ENCODE measurements at regions not wholly inside any gene's neighbourhood (a gene's known extent, or its start where the extent isn't known, plus 50 kb on each side); places are given as distances from the start of the nearest gene placed in this dataset.

DNA sequence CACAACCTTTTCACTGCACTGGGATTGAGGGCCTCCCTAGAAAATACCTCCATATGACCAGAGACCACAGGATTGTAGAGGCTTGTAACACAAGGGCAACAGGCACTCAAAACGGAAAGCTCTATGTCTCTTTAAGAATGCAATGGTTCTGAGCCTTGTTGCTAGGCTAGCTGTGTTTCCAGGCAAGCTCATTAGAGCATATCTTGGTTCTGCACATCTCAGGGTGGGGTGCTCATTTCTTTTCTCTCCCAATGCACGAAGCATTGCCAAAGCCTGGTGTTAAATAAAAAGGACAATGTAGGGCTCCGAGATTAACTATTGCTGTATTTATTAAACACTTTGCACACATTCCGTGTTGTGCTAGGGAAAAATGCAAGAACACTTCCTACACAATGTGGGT, 315.9 kb downstream of the PRDM2 start:
- no peak for DNase-seq
- no peak overlapping the region for H3K4me3 ChIP-seq

GRCh38 chr1:14017531-14017961, 317.6 kb downstream of the PRDM2 start:
- ATAC-seq (ENCODE audit: insufficient read depth, low FRiP score) (no peak), DNase-seq (peak in 2 of 3 donors; percentile 13 to 28)

More for the DNA sequence above, 315.9 kb downstream of the PRDM2 start:
- Histone ChIP-seq H3K36me3 (ENCODE audit: control insufficient read depth in 4 of 4, insufficient read depth in 4 of 4, low read length in 4 of 4) (no peaks in the 10 kb centered on the region), H3K27ac (ENCODE audit: low read depth in 1 of 2, low read length in 1 of 2) (no peak overlapping the region), H3K4me1 (ENCODE audit: control insufficient read depth in 5 of 5, insufficient read depth in 5 of 5, low read length in 5 of 5) (peaks cover 0 to 5% (median 0%) of the 10 kb centered on the region in 5 donors), H3K9ac (ENCODE audit: insufficient read depth in 1 of 2, low read length in 2 of 2) (no peak overlapping the region), H3K27me3 (ENCODE audit: control insufficient read depth in 3 of 3, insufficient read depth in 3 of 3, low read length in 2 of 3) (no peaks in the 10 kb centered on the region), H3K9me3 (ENCODE audit: control insufficient read depth in 4 of 4, insufficient read depth in 3 of 4, low read length in 3 of 4) (peaks cover 0 to 3% (median 0%) of the 10 kb centered on the region in 4 donors)
- TF ChIP-seq CTCF (IDR thresholded peaks at IDR 0.05; ENCODE audit: control extremely low read depth, extremely low read depth): no peak
- 81 to 91% methylated on average over 4 of the region's 4 CpGs for WGBS, 2 donors
- ATAC-seq (ENCODE audit: insufficient read depth, low FRiP score): no peak

DNA sequence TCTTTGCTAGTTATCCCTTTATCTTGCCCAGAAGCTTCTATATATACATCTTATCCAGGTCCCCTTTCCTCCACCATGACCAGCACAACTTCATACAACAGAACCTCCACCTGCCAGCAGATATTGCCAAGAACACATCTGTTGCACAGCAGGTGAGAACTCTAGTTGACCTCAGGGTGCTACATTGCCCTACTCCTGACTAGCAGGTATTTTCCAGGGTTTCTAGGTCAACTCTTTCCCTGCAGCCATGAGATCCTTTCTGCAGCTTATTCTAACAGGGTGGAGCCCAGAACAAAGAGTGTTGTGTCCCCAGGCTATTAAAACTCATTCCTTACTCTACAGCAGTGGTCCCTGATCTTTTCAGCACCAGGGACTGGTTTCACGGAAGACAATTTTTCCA, 319.5 kb downstream of the PRDM2 start:
- no peak for TF ChIP-seq CTCF (IDR thresholded peaks at IDR 0.05; ENCODE audit: control extremely low read depth, extremely low read depth)
- peaks cover 0 to 5% (median 0%) of the 10 kb centered on the region in 5 donors for H3K4me1 ChIP-seq (ENCODE audit: control insufficient read depth in 5 of 5, insufficient read depth in 5 of 5, low read length in 5 of 5)
- H3K4me3 ChIP-seq: no peak overlapping the region
- H3K36me3 ChIP-seq (ENCODE audit: control insufficient read depth in 4 of 4, insufficient read depth in 4 of 4, low read length in 4 of 4): no peaks in the 10 kb centered on the region
- WGBS, 2 donors: 96 to 98% methylated on average over 1 of the region's 1 CpG
- peaks cover 0 to 3% (median 0%) of the 10 kb centered on the region in 4 donors for H3K9me3 ChIP-seq (ENCODE audit: control insufficient read depth in 4 of 4, insufficient read depth in 3 of 4, low read length in 3 of 4)
- DNase-seq (no peak), ATAC-seq (ENCODE audit: insufficient read depth, low FRiP score) (no peak)
- no peaks in the 10 kb centered on the region for H3K27me3 ChIP-seq (ENCODE audit: control insufficient read depth in 3 of 3, insufficient read depth in 3 of 3, low read length in 2 of 3)
- H3K9ac ChIP-seq (ENCODE audit: insufficient read depth in 1 of 2, low read length in 2 of 2): no peak overlapping the region
- H3K27ac ChIP-seq (ENCODE audit: low read depth in 1 of 2, low read length in 1 of 2): no peak overlapping the region

More at GRCh38 chr1:14017531-14017961, 317.6 kb downstream of the PRDM2 start:
- Histone ChIP-seq H3K9me3 (ENCODE audit: control insufficient read depth in 4 of 4, insufficient read depth in 3 of 4, low read length in 3 of 4) (peaks cover 0 to 3% (median 0%) of the 10 kb centered on the region in 4 donors), H3K4me1 (ENCODE audit: control insufficient read depth in 5 of 5, insufficient read depth in 5 of 5, low read length in 5 of 5) (peaks cover 0 to 5% (median 0%) of the 10 kb centered on the region in 5 donors), H3K27ac (ENCODE audit: low read depth in 1 of 2, low read length in 1 of 2) (no peak overlapping the region), H3K9ac (ENCODE audit: insufficient read depth in 1 of 2, low read length in 2 of 2) (no peak overlapping the region), H3K4me3 (no peak overlapping the region), H3K27me3 (ENCODE audit: control insufficient read depth in 3 of 3, insufficient read depth in 3 of 3, low read length in 2 of 3) (no peaks in the 10 kb centered on the region), H3K36me3 (ENCODE audit: control insufficient read depth in 4 of 4, insufficient read depth in 4 of 4, low read length in 4 of 4) (no peaks in the 10 kb centered on the region)
- no peak for TF ChIP-seq CTCF (IDR thresholded peaks at IDR 0.05; ENCODE audit: control extremely low read depth, extremely low read depth)
- WGBS, 2 donors: 47 to 58% methylated on average over 7 of the region's 7 CpGs

DNA sequence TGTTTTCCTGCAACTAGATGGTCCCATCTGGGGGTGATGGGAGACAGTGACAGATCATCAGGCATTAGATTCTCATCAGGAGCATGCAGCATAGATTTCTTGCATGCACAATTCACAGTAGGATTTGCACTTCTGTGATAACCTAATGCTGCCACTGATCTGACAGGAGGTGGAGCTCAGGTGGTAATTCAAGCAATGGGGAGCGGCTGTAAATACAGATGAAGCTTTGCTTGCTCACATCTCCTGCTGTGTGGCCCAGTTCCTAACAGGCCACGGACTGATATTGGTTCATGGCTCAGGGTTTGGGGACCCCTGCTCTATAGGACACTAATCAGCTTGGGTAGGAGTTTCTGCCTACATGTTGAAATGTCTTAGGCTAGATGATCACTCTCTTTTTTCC, 320.0 kb downstream of the PRDM2 start:
- Histone ChIP-seq H3K4me3 (no peak overlapping the region), H3K27ac (ENCODE audit: low read depth in 1 of 2, low read length in 1 of 2) (no peak overlapping the region), H3K36me3 (ENCODE audit: control insufficient read depth in 4 of 4, insufficient read depth in 4 of 4, low read length in 4 of 4) (no peaks in the 10 kb centered on the region), H3K9me3 (ENCODE audit: control insufficient read depth in 4 of 4, insufficient read depth in 3 of 4, low read length in 3 of 4) (peaks cover 0 to 3% (median 0%) of the 10 kb centered on the region in 4 donors), H3K4me1 (ENCODE audit: control insufficient read depth in 5 of 5, insufficient read depth in 5 of 5, low read length in 5 of 5) (peaks cover 0 to 5% (median 0%) of the 10 kb centered on the region in 5 donors), H3K27me3 (ENCODE audit: control insufficient read depth in 3 of 3, insufficient read depth in 3 of 3, low read length in 2 of 3) (no peaks in the 10 kb centered on the region), H3K9ac (ENCODE audit: insufficient read depth in 1 of 2, low read length in 2 of 2) (no peak overlapping the region)
- no peak for TF ChIP-seq CTCF (IDR thresholded peaks at IDR 0.05; ENCODE audit: control extremely low read depth, extremely low read depth)
- 78 to 82% methylated on average over 2 of the region's 2 CpGs for WGBS, 2 donors
- ATAC-seq (ENCODE audit: insufficient read depth, low FRiP score): no peak
- no peak for DNase-seq
